8988T (cell line): ENCODE measurements at regions not wholly inside any gene's neighbourhood (a gene's known extent, or its start where the extent isn't known, plus 50 kb on each side); places are given as distances from the start of the nearest gene placed in this dataset.

Source experiments
- DNase-seq: peaks from one replicate; pipeline ENCODE4 v3.0.0; 2011

DNA sequence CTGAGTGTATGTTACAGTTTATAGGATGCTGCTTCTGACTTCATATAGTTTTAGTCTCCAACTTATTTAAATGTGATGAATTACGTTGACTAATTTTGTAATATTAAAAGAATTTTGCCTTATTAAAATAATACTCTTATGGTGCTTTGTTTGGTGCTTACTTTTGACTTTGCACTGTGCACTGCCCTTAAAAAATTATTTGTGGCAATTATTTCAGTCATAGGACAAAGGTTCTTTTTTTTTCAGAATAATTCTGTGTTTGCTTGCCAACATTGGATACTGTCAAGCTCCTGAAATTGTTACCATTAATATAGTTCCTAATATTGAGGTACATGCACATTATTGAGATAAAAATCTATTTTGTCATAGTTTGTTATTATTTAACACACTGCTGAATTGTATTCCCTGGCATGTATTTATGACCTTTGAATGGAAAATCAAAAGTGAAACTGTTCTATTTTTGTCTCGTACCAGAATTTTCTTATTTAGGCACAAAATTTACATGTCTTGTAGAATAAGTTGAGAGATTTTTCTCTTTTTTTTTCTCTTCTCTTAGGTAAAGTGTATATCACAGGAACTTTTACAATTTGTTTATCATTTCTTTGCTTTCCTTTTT, 572.8 kb upstream of the KLHL29 start:
- no peak for DNase-seq

- no peak for DNase-seq
These were observed 567.8 kb upstream of the KLHL29 start for GRCh38 chr2:22817197-22817596.

DNA sequence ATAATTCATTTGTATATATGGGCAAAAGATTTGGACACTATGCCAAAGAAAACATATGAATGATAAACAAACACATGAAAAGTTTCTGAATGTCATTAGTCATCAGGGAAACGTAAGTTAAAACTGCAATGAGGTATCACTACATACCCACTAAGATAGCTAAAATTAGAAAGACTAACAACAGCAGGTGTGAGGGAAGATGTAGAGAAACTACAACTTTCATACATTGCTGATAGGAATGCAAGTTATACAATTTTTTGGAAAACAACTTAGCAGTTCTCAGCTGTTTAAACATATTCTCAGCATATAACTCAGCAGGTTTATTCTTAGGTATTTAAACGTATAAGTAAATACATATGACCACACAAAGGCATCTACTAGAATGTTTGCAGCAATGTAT, 563.5 kb upstream of the KLHL29 start:
- no peak for DNase-seq

DNA sequence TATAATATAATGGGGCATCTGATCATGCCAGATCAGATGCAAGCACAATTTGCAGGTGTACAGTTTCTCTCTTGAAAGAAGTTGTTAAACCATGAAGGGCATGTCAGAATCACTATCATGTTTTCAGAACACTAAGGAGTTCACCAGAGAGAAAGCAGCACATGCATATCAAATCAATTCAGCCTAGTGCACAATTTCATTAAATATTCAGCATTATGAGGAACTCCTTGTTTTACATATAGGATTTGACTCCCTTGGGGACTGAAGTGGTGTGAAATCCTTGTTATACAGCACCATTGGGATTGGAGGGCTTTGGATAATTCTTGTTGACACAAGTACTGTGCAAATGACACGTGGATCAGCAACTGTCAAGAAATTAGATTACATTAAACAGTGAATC, 562.1 kb upstream of the KLHL29 start:
- DNase-seq = no peak

DNA sequence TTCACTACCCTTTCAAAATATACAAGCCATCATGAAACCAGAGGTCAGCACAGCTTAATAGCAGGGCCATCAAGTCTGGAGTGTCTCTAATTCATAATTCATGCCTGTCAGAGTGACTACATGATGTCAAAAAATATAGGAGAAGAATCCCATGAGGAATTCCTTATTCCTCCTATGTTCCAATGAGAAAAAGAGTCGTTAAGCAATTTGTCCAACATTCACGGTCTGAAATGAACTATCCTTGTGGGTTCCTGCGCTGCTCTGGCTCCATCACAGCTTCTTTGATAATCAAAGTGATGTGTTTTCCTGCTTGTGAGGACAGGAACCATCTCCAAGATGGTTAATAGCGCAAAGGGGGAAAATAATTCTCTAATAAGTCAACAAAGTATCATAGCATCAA, 560.4 kb upstream of the KLHL29 start:
- DNase-seq = no peak

DNA sequence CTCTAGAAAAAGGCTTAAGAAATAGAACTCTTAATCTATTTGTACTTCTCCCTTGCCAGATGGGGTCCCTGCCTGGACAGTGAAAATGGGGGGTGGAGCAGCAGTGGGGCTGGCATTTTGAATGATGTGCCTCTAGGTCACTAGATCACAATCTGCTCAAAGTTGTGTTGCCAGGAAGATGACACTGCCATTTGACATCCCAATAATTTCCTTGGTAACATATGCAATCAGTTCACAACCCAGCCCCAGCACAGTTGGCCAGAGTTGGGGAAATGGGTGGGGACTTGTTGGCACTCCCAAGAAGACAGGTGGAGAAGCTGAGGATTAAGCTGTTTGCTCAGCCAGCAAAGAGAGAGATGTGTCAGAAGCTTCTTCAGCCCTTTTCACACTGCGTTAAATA, 558.3 kb upstream of the KLHL29 start:
- DNase-seq = no peak

DNA sequence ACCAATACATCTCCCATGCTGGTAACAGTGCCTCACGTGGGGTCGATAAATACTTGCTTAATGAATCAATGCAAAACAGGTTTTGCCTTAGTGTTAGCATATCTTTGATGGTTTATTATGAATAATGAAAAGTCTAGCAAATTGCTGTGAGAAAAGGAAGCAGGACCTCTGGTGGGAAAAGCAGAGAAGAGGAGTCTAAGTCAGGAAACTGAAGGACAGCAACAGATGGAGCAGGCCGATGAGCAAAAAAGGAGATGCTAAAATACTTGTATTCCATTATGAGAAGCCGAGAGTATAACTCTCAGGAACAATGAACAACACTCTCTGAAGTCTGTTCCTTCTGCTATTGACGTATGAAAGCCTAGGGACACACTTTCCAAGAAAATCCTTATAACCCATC, 555.2 kb upstream of the KLHL29 start:
- no peak for DNase-seq

DNA sequence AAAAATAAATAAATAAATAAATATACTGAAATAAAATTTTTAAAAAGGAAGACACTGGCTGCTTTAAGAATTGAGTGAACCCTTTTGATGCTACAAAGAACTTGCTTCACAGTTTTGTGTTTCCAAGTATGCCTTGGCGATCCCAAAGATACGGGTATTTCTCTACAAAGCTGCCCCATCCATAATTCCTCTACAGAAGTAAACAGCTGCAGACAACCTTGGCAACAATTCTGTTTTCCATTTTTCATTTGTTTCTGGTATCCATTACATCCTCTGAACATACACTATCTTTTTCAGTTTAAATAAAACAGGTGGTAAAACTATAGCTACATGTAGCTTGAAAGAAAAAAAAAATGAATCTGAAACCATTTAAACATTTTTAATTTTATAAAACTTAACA, 552.8 kb upstream of the KLHL29 start:
- DNase-seq = no peak

- no peak for DNase-seq
These were observed 546.5 kb upstream of the KLHL29 start for GRCh38 chr2:22838461-22838860.

GRCh38 chr2:22842205-22842869, 542.6 kb upstream of the KLHL29 start:
- DNase-seq = no peak

- DNase-seq = no peak
These were observed 541.0 kb upstream of the KLHL29 start for GRCh38 chr2:22843919-22844537.

- DNase-seq = no peak
These were observed 534.7 kb upstream of the KLHL29 start for GRCh38 chr2:22850310-22850709.

GRCh38 chr2:22854588-22854987, 530.4 kb upstream of the KLHL29 start:
- DNase-seq = no peak

DNA sequence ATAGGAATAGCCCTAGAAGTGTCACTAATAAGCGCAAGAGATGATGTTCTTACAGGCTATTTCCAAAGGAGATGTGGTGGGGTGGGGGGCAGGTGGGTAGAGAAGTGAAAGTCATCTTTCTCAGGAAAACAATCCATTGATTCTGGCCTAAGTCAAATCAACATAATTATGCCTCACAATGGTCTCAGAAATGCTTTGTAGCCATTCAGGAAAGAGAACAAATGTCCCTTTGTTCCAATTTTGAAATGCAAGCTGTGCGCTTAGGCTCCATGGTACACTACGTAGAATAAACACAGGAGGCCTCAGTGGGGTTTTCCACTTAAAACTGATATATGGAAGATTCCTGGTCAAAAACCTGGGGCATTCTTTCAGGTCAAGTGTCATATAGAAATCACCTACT, 529.9 kb upstream of the KLHL29 start:
- DNase-seq = no peak

GRCh38 chr2:22855761-22856184, 529.2 kb upstream of the KLHL29 start:
- no peak for DNase-seq

- DNase-seq = no peak
These were observed 517.0 kb upstream of the KLHL29 start for GRCh38 chr2:22867973-22868372.

DNA sequence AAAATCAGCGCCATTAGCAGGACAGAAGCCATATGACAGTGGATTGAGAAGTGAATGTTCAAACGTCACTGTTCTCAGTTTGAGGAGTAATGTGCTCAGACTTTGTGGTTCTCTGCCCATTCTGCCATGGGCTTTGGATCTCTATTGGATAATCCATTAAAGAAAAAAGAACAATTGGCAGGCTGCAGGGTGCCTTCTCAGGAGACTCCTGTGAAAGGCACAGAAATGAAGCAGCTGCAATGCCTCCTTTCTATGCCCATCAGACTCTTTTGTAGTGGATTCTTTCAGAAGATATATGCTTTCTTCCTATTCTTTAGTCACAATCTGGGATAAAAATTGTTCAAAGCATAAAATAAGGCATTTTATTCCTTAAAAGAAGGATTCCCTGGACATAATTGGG, 506.9 kb upstream of the KLHL29 start:
- no peak for DNase-seq

GRCh38 chr2:22879009-22879863, 505.7 kb upstream of the KLHL29 start:
- no peak for DNase-seq

DNA sequence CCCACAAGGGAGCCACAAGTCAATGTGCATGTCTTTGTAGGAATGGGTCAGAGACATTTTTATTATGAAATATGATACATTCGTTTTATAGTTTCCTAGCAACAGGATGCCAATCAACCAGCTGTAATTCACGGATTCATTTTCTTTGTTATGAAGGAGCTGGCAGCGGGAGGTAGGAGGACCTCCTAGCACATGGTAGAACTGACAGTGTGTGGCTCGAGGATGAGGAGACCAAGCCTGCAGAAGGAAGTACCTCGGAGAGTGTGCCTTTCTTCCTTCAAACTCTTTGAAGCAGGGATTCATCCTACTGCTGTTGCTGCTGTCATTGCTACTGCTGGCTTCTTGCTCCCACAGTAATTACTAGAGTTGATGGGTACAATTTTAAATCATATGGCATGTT, 504.8 kb upstream of the KLHL29 start:
- DNase-seq = no peak

DNA sequence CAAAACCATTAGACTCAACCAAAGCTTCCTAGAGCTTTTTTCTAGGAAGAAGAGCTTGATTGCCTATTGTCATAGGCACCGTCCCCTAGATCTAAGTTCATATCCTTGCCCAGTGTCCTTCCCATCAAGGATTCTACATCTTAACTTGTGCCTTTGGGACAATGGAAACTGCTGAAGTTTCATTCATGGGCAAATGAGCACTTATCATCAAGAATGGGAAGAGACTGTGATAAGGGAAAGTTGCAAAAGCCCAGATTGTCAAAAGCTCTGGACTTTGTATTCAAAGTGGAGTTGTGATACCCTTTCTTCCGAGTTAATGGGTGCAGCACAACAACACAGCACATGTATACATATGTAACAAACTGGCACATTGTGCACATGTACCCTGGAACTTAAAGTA, 503.0 kb upstream of the KLHL29 start:
- DNase-seq = no peak

GRCh38 chr2:22882643-22883042, 502.3 kb upstream of the KLHL29 start:
- DNase-seq = no peak

DNA sequence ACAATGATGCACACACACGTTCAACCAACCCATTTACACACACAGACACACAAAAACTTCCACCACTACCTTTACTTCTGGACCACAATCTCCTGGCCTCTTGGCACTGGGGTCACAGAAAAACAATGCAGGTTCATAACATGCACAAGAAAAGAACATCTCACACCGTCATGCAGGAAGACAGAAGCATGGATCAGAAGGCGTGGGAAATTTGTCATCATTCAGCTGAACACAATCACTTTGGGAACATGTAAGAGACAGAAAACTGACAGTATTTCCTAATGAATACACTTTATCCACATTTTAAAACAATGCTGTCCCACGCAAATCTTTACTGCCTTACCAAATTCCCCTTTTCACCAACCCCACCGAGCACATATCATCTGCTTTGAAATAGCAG, 501.9 kb upstream of the KLHL29 start:
- DNase-seq = no peak

DNA sequence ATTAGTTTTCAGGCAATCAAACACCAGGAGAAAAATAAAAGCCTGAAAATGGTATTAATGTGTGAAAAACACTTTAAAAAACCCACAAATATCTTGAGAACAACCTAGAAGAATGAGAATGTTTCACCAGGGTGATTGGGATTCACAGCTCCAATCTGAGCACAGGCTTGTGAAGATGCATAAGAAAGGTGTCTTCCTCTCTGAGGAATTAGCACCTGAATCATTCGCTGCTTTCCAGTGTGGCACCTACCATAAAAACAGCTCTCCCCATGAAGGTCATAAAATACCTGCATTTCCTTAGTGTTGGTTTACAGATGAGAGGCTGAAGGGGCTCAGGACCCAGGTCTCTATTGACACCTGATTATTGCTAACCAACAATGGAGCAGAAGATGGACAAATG, 499.7 kb upstream of the KLHL29 start:
- no peak for DNase-seq

GRCh38 chr2:22887426-22887825, 497.6 kb upstream of the KLHL29 start:
- DNase-seq = no peak
